GM19023 (cell line): ENCODE measurements at regions not wholly inside any gene's neighbourhood (a gene's known extent, or its start where the extent isn't known, plus 50 kb on each side); places are given as distances from the start of the nearest gene placed in this dataset.
"Not testable (repeated sequence)": the region's sequence is repeated elsewhere in the genome, so short reads cannot be mapped to it uniquely, and the experiment has no call there.

Experiments used
- ATAC-seq: cut with Tn5 transposase; IDR thresholded peaks from one replicate; pipeline ENCODE4 v1.9.1; 2021; ENCODE audit warnings: mild to moderate bottlenecking, moderate library complexity; ENCODE audit not compliant: unreplicated experiment

GRCh38 chr13:111610081-111610480, 289.6 kb downstream of the TEX29 start:
- ATAC-seq = no peak

- ATAC-seq = no peak
These were observed 290.4 kb downstream of the TEX29 start for GRCh38 chr13:111610879-111611278.

GRCh38 chr13:111611651-111612050, 291.2 kb downstream of the TEX29 start:
- no peak for ATAC-seq

GRCh38 chr13:111612886-111613285, 292.4 kb downstream of the TEX29 start:
- no peak for ATAC-seq

GRCh38 chr13:111614009-111614408, 293.6 kb downstream of the TEX29 start:
- no peak for ATAC-seq

- no peak for ATAC-seq
These were observed 294.2 kb downstream of the TEX29 start for GRCh38 chr13:111614613-111615012.

GRCh38 chr13:111616203-111616602, 295.8 kb downstream of the TEX29 start:
- ATAC-seq = no peak

GRCh38 chr13:111620166-111620565, 299.7 kb downstream of the TEX29 start:
- no peak for ATAC-seq

GRCh38 chr13:111620586-111620985, 300.1 kb downstream of the TEX29 start:
- no peak for ATAC-seq

GRCh38 chr13:111621164-111621563, 300.7 kb downstream of the TEX29 start:
- ATAC-seq = no peak

- ATAC-seq = no peak
These were observed 301.6 kb downstream of the TEX29 start for GRCh38 chr13:111622051-111622531.

- ATAC-seq = no peak
These were observed 302.8 kb downstream of the TEX29 start for GRCh38 chr13:111623208-111623607.

- ATAC-seq = no peak
These were observed 303.5 kb downstream of the TEX29 start for GRCh38 chr13:111623743-111624505.

GRCh38 chr13:111625526-111626315, 305.3 kb downstream of the TEX29 start:
- no peak for ATAC-seq

GRCh38 chr13:111626371-111627305, 306.2 kb downstream of the TEX29 start:
- ATAC-seq = no peak

GRCh38 chr13:111627596-111627995, 307.2 kb downstream of the TEX29 start:
- no peak for ATAC-seq

GRCh38 chr13:111629016-111629415, 308.6 kb downstream of the TEX29 start:
- no peak for ATAC-seq

- ATAC-seq = no peak
These were observed 309.0 kb downstream of the TEX29 start for GRCh38 chr13:111629457-111629856.

GRCh38 chr13:111629926-111630325, 309.5 kb downstream of the TEX29 start:
- ATAC-seq = no peak

- ATAC-seq = no peak
These were observed 310.0 kb downstream of the TEX29 start for GRCh38 chr13:111630406-111630805.

GRCh38 chr13:111631271-111631670, 310.8 kb downstream of the TEX29 start:
- ATAC-seq = not testable (repeated sequence)
